HG03457 (cell line): ENCODE measurements at regions not wholly inside any gene's neighbourhood (a gene's known extent, or its start where the extent isn't known, plus 50 kb on each side); places are given as distances from the start of the nearest gene placed in this dataset.
"Not testable (repeated sequence)": the region's sequence is repeated elsewhere in the genome, so short reads cannot be mapped to it uniquely, and the experiment has no call there.

Experiments
- ATAC-seq: cut with Tn5 transposase; IDR thresholded peaks from one replicate; pipeline ENCODE4 v1.9.1; 2021; ENCODE audit warnings: moderate number of reproducible peaks; ENCODE audit not compliant: unreplicated experiment

DNA sequence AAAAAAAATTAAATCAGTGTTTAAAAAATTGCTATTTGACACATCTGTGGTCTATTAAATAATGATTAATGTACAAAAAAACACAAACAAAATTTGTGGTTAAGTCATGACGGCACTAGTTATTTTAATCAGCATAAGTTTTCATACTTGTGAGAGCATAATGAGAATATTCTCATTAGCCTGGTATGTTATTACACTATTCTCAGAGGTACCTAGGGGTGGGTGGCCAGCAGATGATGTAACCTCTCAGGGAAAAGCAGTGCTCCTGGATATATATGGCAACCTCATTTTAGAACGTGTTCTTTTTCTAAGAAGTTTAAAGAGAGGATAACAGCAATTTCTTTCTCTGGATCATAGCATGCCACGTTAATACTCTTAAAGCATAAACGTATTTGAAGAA lies 109.2 kb downstream of the GJA1 start:
- ATAC-seq: no peak

DNA sequence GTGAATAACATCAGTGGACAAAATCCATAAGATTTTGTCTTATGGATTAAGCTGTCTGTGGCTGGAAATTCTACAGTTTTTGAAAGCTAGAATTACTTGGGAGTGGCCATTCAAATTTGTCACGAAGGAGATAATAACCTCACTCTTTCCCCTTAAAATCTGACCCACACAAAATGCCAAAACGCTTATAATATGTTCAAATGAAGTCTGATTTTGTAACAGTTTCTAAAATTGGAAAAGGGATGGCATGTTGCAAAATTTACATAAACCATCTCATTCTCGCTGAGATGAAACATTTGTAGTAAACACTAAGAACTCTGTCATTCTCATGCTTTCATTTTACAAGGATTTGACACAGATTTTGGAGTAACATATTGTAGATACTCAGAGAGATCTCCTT lies 112.7 kb downstream of the GJA1 start:
- no peak for ATAC-seq

DNA sequence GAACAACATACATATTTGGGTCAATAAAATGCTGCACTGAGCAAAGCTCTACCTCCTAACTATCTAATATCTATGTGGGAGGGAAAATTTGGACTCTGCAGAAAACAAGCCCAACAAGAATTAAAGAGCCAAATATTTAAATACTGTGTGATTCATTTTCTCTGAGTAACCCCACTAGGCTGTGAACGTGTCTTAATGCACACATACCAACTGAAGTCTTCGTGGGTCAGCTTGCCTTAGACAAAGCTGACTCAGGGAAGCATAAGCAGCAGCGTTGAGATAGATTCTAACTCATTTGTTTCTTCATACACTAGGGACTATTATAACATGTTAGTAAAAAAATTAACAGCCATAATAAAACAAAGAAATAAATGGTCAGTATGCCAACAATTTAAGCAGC lies 114.3 kb downstream of the GJA1 start:
- no peak for ATAC-seq

DNA sequence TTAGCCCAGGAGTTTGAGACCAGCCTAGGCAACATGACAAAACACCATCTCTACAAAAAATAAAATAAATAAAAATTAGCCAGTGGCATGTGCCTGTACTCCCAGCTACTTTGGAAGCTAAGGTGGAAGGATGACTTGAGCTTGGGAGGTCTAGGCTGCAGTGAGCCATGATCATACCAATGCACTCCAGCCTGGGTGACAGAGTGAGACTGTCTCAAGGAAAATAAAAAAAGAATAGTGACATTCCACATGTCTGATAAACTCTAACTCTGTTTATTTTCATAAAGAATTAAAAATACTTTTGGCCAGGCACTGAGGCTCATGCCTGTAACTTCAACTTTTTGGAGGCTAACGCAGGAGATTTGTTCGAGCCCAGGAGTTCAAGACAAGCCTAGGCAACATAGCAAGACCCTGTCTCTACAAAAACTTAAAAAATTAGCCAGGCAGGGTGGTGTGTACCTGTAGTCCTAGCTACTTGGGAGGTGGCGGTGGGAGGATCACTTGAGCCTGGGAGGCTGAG lies 115.1 kb downstream of the GJA1 start:
- no peak for ATAC-seq

DNA sequence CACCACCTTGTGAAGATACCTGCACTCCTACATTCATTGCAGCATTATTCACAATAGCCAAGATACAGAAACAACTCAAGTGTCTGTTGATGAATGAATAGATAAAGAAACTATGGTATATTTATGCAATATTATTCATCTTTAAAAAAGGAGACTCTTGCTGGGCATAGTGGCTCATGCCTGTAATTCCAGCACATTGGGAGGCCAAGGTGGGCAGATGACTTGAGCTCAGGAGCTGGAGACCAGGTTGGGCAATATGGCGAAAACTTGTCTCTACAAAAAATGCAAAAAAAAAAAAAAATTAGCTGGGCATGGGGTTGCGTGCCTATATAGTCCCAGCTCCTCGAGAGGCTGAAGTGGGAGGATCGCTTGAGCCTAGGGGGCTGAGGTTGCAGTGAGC lies 119.8 kb downstream of the GJA1 start:
- ATAC-seq: no peak

DNA sequence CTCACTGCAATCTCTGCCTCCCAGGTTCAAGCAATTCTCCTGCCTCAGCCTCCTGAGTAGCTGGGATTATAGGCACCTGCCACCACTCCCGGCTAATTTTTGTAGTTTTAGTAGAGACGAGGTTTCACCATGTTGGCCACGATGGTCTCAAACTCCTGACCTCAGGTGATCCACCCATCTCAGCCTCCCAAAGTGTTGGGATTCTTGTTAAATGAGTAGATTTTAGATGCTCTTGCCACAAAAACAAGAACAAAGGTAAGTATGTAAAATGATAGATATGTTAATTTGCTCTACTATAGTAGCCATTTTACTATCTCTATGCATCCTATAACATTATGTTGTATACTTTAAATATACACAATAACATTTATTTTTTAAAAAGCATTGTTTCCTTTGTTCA lies 120.7 kb downstream of the GJA1 start:
- not testable (repeated sequence) for ATAC-seq

DNA sequence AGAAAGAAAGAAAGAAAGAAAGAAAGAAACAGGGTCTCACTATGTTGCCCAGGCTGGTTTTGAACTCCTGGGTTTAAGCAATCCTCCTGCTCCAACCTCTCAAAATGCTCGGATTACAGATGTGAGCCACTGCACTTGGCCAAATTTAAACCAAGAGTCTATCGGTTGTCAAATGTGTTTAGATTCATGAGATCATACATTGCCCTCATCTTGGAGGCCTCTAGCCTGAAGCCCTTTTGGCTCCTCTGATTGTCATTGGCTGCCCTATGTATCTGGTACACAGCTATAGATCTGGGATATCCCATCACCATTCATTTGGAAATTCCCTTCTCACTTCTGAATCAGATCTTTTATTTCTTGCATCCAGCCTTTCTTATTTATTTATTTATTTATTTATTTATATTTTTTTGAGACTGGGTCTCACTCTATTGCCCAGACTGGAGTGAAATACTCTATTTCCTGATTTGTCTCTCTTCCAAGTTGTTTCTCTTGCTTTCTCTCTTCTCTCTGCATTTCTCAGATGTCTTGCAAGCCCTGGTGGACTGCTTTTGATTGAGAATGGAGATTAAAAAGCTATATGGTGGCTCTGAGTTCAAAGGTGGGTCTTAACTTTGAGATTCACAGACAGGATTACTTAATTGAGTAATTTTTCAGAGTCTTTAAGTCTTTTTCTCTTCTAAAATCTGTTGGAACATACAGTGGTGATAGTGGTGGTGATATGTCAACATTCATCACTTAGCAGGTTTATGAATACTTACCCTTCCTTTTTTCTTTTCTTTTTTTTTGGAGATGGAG lies 121.9 kb downstream of the GJA1 start:
- no peak for ATAC-seq

DNA sequence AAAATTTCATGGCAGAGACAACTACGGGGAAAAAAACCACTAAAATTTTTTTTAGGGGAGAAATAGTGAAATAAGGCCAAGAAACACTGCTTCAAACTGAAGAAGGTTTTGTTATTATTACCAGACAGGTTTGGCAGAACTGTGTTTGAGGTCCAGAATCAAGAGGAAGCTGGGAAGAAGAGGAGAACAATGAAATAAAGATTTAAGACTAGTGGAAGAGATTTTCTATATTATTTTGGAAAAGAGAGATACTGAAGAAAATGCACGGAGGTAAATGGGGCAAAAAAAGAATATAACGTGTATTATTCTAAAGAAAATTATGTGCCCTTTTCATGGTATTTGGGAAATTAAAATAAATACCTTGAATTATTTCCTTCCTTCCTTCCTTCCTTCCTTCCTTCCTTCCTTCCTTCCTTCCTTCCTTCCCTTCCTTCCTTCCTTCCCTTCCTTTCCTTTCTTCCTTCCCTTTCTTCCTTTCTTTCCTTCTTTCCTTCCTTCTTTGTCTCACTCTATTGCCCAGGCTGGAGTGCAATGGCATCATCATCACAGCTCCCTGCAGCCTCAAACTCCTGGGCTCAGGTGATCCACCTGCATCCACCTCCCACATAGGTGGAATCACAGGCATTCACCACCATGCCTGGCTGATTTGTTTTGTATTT lies 124.3 kb downstream of the GJA1 start:
- ATAC-seq: no peak

DNA sequence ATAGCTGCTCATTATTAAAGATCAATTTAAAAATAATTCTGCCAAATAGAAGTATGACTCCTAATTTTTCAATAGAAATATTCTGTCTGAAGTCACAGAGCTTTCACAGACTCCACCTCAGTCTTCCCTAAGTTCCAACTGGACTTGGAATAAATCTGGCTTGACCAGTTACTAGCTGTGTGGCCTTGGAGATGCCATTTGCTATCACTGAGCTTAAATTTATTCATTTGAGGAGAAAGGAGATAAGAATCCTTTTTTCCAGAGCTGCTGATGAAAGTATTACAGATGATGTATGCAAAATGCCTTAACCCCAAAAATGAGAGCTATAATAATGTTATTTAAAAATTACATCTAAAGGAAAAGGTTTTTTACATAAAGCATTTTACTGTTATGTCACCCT lies 125.0 kb downstream of the GJA1 start:
- ATAC-seq: no peak

DNA sequence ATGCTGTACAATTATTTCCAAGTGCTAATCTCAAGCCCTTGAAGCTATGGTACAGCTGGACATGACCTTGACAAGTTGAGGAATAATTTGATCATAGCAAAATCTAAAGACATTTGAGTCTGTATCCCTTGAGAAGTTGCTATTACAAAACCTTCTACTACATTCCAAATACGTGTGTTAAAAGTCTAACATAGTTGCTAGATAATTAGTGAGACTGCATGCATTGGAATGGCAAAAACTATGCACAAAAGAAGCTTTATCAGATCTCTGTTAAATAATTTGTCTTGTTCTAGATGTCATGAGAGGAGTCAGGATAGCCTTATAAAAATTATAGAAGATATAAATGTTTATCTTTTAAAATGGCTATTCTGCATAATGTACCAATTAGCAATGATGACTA lies 127.8 kb downstream of the GJA1 start:
- ATAC-seq: no peak

DNA sequence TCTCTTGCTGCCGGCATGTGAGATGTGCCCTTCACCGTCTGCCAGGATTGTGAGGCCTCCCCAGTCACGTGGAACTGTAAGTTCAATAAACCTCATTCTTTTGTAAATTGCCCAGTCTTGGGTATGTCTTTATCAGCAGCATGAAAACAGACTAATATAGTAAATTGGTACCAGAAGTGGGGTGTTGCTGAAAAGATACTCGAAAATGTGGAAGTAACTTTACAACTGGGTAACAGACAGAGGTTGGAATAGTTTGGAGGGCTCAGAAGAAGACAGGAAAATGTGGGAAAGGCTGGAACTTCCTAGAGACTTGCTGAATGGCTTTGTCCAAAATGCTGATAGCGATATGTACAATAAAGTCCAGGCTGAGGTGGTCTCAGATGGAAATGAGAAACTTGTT lies 129.1 kb downstream of the GJA1 start:
- not testable (repeated sequence) for ATAC-seq

DNA sequence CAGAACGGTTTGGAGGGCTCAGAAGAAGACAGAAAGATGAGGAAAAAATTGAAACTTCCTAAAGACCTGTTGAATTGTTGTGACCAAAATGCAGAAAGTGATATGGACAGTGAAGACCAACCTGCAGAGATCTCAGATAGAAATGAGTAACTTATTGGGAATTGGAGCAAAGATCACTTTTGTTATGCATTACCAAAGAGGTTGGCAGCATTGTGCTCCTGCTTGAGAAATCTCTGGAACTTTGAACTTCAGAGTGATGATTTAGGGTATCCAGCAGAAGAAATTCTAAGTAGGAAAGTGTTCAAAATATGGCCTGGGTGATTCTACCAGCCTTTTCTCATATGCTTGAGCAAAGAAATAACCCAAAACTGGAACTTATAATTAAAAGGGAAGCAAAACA lies 136.0 kb downstream of the GJA1 start:
- no peak for ATAC-seq

DNA sequence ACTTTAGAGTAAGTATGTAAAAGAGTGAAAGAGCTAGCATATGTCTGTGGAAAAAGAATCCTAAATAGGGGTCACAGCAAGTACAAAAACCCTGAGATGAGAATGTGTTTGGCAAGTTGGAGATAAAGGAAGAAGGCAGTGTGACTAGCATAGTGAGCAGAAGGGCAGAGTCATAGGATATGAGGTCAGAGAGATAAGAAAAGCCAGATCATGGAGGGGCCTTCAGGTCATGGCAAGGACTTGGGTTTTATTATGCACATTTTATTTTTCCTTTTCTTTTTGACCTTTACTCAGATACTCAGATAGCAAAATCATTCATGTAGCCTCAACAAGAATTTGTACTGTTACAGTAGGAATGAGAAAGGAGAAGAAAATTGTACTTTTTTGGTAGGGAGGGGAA lies 138.0 kb downstream of the GJA1 start:
- ATAC-seq: no peak

DNA sequence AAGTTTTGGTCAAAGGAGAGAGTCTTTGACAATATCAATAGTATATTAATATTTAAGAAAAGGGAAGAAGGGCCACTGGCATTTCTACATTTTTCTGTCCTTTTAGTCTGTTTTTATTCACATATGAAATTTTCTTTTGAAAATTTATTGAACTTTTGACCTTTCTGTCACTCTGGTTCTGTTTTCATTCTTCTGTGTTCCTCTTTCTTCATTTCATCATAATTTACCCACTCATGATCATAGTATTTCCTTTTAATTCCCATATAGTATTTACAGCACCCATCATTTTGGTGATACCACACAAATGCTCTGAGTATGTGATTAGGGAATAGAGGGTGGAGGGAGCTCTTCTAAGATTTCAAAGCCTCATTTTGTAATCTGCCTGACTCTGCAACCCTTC lies 142.8 kb downstream of the GJA1 start:
- no peak for ATAC-seq

DNA sequence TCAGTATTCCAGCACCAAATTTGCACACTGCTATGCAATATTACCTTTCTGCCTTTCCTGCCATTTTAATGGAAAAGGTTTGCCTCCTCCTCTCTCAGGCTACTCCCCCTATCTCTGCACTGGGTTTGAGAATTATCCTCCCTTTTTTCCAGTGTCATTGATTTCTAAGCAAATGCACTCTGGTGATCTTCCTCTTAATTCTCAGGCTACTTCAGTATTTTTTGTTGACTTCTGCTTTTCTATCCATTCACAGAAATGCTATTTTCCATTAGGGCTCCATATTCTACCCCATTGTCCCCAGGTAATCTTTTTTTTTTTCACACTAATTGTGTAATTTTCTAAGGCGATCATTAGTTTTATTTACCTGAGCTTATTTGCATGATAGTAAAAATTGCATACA lies 144.0 kb downstream of the GJA1 start:
- ATAC-seq: no peak

DNA sequence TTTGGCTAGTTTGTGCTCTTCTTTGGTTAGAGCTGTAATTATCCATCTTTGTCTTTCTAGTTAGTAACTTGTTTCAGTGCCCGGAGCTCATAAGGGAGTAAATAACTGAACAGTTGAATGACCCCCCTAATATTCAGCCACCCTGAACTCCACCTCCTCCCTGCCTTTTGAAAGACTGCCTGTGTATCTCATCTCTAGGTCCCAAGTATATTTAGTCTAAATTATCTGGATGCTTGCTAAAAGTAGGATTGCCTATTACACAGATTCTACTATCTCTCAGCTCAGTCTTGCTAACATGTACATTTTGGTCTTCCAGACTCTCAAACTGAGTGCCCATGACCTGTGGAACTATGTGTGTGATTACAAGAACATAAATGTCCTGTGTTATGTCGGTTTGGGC lies 145.9 kb downstream of the GJA1 start:
- no peak for ATAC-seq

DNA sequence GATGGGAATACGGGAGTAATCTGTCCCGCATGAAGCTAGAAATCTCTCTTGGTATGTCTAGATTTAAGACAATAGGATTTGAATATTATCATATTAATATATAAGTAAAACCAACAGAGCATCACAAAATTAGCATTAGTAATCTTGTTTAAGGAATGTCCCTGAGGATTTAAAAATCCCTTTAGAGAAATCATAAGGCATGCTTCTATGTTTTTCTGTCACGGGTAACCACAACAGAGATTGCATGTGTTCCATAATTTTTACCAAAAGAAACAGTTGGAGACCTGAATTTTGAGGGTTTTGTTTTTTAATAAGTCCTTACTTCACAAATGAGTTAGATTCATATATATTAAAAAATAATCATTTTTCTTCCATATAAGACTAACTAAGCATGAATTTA lies 146.8 kb downstream of the GJA1 start:
- ATAC-seq: no peak

DNA sequence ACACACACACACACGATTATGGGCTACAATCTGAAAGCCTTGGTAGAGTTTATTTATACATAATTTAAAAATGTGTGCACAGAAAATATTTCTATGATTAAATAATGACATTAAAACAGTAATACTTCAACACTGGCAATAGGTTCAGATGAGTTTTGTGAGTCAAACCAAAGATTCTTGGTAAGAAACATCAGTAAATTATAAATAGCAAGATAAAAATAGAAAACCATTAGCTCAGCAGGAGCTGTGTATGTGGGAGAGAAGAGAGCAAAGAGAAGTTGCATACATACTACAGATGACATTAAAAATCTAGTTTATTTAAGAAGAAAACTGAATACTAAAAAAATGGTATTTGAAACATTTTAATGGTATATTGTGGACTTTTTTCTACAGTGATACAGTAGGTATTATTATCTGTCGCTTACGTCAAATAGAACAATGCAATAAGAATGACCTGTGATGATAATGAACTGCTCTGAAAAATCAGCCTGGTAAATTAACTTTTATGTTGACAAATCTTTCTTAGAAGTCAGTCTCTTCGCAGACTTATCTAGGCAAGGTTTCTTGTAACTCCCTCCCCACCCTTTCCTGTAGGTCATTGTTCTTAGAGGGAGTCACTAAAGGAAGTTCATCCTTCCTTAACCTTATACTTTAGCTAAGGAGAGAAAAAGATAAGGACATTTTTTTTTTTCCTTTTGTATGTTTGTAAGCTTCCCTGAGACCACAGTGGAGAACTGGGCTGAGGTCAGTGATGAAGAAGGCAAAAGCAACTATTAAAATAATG lies 149.3 kb downstream of the GJA1 start:
- no peak for ATAC-seq

DNA sequence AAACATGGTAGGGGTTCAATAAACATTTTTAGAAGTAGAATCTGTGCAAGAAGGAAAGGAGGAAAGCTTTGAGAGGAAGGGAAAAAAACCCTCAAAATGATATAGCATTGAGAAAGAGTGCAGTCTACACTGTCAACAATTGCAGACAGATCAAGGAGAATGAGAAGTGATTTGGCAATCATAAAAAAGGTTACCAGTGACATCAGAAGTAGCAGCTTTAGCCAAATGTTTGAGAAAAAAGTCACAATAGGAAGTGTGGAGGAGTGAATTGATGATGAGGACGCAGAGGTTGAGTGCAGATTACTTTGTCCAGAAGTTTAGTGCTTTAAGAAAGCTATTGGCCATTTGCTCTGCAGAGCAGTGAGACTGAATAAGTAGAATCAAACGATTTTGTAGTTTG lies 155.0 kb downstream of the GJA1 start:
- no peak for ATAC-seq

DNA sequence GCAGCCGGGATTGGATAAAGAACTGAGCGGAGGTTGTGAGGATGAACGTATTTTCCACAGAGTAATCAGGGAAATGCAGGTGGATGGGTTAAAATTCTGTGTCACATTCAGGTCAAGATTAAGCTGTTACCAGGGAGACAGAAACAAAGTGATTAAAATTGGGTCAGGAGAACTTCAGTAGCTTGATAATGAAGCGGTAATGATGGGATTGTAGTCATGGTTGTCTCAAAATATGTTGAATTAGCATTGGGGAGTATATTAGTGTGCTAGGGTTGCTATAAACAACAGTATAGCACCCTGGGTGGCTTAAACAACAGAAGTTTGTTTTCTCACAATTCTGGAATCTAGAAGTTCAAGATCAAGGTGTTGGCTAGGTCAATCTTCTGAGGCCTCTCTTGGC lies 155.5 kb downstream of the GJA1 start:
- ATAC-seq: no peak

DNA sequence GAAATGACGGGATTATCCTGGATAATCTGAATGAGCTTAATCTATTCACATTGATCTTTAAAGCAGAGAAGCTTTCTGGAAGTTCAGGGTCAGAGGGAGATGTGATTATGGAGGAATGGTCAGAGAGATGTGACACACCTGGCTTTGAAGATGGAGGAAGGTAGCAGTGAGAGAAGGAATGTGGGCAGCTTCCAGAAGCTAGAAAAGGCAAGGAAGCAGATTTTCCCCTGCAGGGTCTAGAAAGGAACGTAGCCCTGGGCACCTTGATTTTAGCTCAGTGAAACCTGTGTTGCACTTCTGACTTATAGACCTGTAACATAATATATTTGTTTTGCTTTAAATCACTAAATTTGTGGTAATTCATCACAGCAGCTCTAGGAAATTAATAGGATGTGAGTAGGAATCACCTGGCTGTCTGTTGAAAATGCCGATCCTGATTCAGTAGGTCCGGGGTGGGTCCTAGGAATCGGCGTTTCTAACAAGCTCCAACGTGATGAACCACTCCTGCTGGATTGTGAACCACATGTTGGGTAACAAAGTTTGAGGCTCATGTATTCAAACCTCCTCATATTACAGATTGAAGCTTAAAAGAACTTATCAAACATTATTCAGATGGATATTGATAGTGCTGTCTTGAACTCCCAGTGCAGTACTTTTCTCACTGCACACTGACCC lies 157.0 kb downstream of the GJA1 start:
- ATAC-seq: no peak
